Sigmoid colon (tissue), 6 donors: ENCODE measurements at regions not wholly inside any gene's neighbourhood (a gene's known extent, or its start where the extent isn't known, plus 50 kb on each side); places are given as distances from the start of the nearest gene placed in this dataset.

Experiments used
- DNase-seq: peaks from one replicate; pipeline ENCODE4 v3.0.0-alpha.2; 2019
- H3K27ac ChIP-seq, 4 donors: fragments of 200-600 bp; sonication (generic); one replicate each; pipeline ENCODE4 v1.5.1; 2016 to 2019; ENCODE audit warnings: mild to moderate bottlenecking in 1 of 4
- H3K27me3 ChIP-seq, 3 donors: fragments of 200-600 bp; sonication (generic); one replicate each; pipeline ENCODE4 v1.5.1; 2019; ENCODE audit warnings: mild to moderate bottlenecking in 1 of 3
- H3K36me3 ChIP-seq, 4 donors: fragments of 200-600 bp; sonication (generic); one replicate each; pipeline ENCODE4 v1.5.1; 2016 to 2019
- H3K4me1 ChIP-seq, 4 donors: fragments of 200-600 bp; sonication (generic); one replicate each; pipeline ENCODE4 v1.5.1; 2017 to 2019
- H3K4me3 ChIP-seq, 4 donors: fragments of 200-600 bp; sonication (generic); one replicate each; pipeline ENCODE4 v1.5.1; 2017 to 2019; ENCODE audit warnings: mild to moderate bottlenecking in 2 of 4, moderate library complexity in 1 of 4
- H3K9me3 ChIP-seq, 4 donors: fragments of 200-600 bp in 3 of 4; sonication (generic) in 3 of 4; one replicate each; pipeline versions ENCODE4 v1.5.1 to v1.6.1; 2013 to 2019
- CTCF ChIP-seq, 4 experiments: fragments of 450-650 bp in 3 of 4; fragments of 200-600 bp in 1 of 4; IDR thresholded peaks; one replicate each; pipeline ENCODE4 v1.5.1; 2016 to 2019; ENCODE audit warnings: antibody characterized with exemption in 4 of 4, mild to moderate bottlenecking in 3 of 4, moderate library complexity in 2 of 4
- EP300 ChIP-seq, 4 donors: sonication (generic); formaldehyde crosslinking; IDR thresholded peaks; one replicate each; pipeline ENCODE4 v1.6.1; 2017; ENCODE audit warnings: antibody characterized with exemption in 4 of 4
- POLR2A ChIP-seq, 2 donors: fragments of 450-650 bp; IDR thresholded peaks; one replicate each; pipeline ENCODE4 v1.6.1; 2016; ENCODE audit warnings: antibody characterized with exemption in 2 of 2, mild to moderate bottlenecking in 2 of 2, moderate library complexity in 2 of 2
- POLR2AphosphoS5 ChIP-seq, 4 donors: sonication (generic); formaldehyde crosslinking; IDR thresholded peaks; one replicate each; pipeline ENCODE4 v1.6.1; 2017; ENCODE audit warnings: antibody characterized with exemption in 4 of 4
- WGBS, 2 donors: extraction: QIAGEN DNeasy Blood & Tissue Kit; methylation state at CpG; one replicate each; pipeline ENCODE4 v1.1.7; 2013; 5-methylcytosine and 5-hydroxymethylcytosine counted together
- intact Hi-C: fragments of 100-400 bp; cut with DNase I; formaldehyde crosslinking; loops from one replicate; pipeline ENCODE4 v1.15.1; 2023
- donor health status: healthy with polysubstance abuse.
- donor health status: healthy.

GRCh38 chr7:156109988-156110387, 297.7 kb upstream of the SHH start:
- DNase-seq, result no peak
- Histone ChIP-seq H3K9me3 (no peaks in the 10 kb centered on the region), H3K27ac (no peak overlapping the region), H3K4me1 (no peaks in the 10 kb centered on the region), H3K4me3 (no peak overlapping the region), H3K36me3 (no peaks in the 10 kb centered on the region), H3K27me3 (no peaks in the 10 kb centered on the region)
- intact Hi-C loops, result no loop called here
- 60 to 85% methylated on average over 2 of the region's 2 CpGs for WGBS, 2 donors
- TF ChIP-seq EP300 (IDR thresholded peaks at IDR 0.05) (no peak), POLR2AphosphoS5 (IDR thresholded peaks at IDR 0.05) (no peak), CTCF (IDR thresholded peaks at IDR 0.05) (no peak), POLR2A (IDR thresholded peaks at IDR 0.05) (no peak)

DNA sequence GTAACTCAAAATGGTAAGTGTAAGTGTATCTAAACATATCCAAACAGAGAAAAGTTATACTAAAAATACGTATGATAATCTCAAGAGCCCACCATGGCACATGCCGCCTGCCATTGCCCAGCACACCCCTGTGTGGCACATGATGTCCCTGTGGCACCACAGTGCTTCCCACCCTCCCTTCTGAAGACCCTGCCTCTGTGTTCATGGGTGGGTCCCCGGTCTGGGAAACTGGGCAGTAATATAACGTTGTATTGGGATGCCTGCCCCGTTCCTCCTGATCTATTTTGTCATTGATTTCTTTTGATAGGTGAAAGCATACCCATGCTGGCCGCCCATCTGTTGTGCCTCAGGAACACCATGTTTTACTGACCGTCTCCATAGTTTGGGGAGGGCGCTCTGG, 296.8 kb upstream of the SHH start:
- no peak overlapping the region for H3K4me3 ChIP-seq
- no peak for DNase-seq
- H3K27ac ChIP-seq, result no peak overlapping the region
- no peaks in the 10 kb centered on the region for H3K27me3 ChIP-seq
- H3K36me3 ChIP-seq, result no peaks in the 10 kb centered on the region
- TF ChIP-seq EP300 (IDR thresholded peaks at IDR 0.05) (no peak), CTCF (IDR thresholded peaks at IDR 0.05) (no peak)
- intact Hi-C loops, result no loop called here
- WGBS, 2 donors, result 92 to 93% methylated on average over 8 of the region's 8 CpGs
- H3K9me3 ChIP-seq, result no peaks in the 10 kb centered on the region
- no peaks in the 10 kb centered on the region for H3K4me1 ChIP-seq

- no peak for DNase-seq
- Histone ChIP-seq H3K36me3 (no peaks in the 10 kb centered on the region), H3K4me1 (no peaks in the 10 kb centered on the region), H3K27ac (no peak overlapping the region), H3K27me3 (no peaks in the 10 kb centered on the region), H3K9me3 (no peaks in the 10 kb centered on the region), H3K4me3 (no peak overlapping the region)
- intact Hi-C loops, result no loop called here
- 92 to 94% methylated on average over 17 of the region's 17 CpGs for WGBS, 2 donors
- TF ChIP-seq CTCF (IDR thresholded peaks at IDR 0.05), result no peak
- no peak for TF ChIP-seq POLR2A (IDR thresholded peaks at IDR 0.05)
- no peak for TF ChIP-seq POLR2AphosphoS5 (IDR thresholded peaks at IDR 0.05)
- no peak for TF ChIP-seq EP300 (IDR thresholded peaks at IDR 0.05)
Measured at GRCh38 chr7:156107957-156108356, 295.7 kb upstream of the SHH start.

GRCh38 chr7:156106107-156106426, 293.8 kb upstream of the SHH start:
- Histone ChIP-seq H3K27ac (no peak overlapping the region), H3K27me3 (no peaks in the 10 kb centered on the region), H3K36me3 (no peaks in the 10 kb centered on the region), H3K4me1 (no peaks in the 10 kb centered on the region), H3K9me3 (no peaks in the 10 kb centered on the region), H3K4me3 (no peak overlapping the region)
- WGBS, 2 donors, result 74 to 76% methylated on average over 9 of the region's 9 CpGs
- intact Hi-C loops, result no loop called here
- DNase-seq, result no peak
- TF ChIP-seq POLR2AphosphoS5 (IDR thresholded peaks at IDR 0.05), result no peak

DNA sequence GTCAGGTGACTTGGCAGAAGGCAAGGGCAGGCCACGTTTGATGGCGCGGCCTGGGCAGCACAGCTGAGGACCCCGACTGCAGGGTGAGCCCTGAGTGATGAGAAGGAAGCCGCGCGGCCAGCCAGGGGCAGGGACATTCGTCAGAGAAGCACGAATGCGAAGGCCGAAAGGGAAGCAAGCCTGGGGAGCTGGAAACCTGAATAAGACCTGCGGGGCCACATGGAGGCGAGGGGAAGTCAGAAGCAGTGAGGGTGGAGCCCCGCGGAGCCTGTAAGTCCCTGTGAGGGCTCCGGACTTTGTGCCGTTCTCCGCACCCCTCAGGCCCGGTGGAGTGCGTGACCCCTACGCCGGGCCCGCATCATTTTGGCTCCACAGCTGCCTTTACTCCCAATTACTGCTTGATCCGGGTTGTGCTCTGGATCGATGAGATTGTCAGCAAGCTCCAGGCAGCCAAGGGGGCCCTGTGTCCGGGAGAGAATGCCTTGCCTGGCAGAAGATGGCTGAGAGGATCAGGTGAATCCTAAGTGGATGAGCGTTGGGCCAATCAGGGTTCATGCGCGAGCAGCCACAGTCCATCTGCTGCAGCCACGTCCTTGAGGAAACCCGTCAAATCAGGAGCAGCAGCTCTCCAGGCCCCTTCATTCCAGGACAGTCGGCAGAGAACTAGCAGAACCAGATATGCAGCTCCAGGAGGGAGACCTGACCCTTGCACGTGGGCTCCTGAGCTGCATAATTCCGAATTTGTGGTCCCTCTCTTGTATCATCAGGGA, 293.3 kb upstream of the SHH start:
- H3K27ac ChIP-seq, result no peak overlapping the region
- intact Hi-C loops, result no loop called here
- 83 to 86% methylated on average over 34 of the region's 34 CpGs for WGBS, 2 donors
- no peaks in the 10 kb centered on the region for H3K4me1 ChIP-seq
- no peak for DNase-seq
- no peaks in the 10 kb centered on the region for H3K9me3 ChIP-seq
- no peaks in the 10 kb centered on the region for H3K27me3 ChIP-seq
- H3K36me3 ChIP-seq, result no peaks in the 10 kb centered on the region
- TF ChIP-seq POLR2A (IDR thresholded peaks at IDR 0.05) (no peak), POLR2AphosphoS5 (IDR thresholded peaks at IDR 0.05) (no peak), CTCF (IDR thresholded peaks at IDR 0.05) (no peak)
- no peak overlapping the region for H3K4me3 ChIP-seq
